AG04449 (cell line): ENCODE measurements at regions not wholly inside any gene's neighbourhood (a gene's known extent, or its start where the extent isn't known, plus 50 kb on each side); places are given as distances from the start of the nearest gene placed in this dataset.

ENCODE experiments used
- CTCF ChIA-PET: fragments of 350-600 bp; formaldehyde crosslinking; extraction: SDS; loops from one replicate; lab custom pipeline; 2021; ENCODE audit warnings: antibody characterized with exemption; lab: Yijun Ruan, JAX
- POLR2A ChIA-PET: fragments of 400-600, 350-600 bp; formaldehyde crosslinking; extraction: SDS; loops from one replicate; lab custom pipeline; 2020; ENCODE audit warnings: antibody characterized with exemption, inconsistent platforms; lab: Yijun Ruan, JAX
- DNase-seq: peaks from one replicate; pipeline ENCODE4 v3.0.0-alpha.2; 2010; ENCODE audit warnings: low read depth, low spot score
- H3K4me3 ChIP-seq: 2 replicates; pipeline ENCODE4 v1.5.1; 2011; ENCODE audit warnings: low read depth, mild to moderate bottlenecking, control low read depth, low read length
- TF ChIP-seq, protein P1 (sequence below): IDR thresholded peaks from one replicate; pipeline ENCODE4 v1.5.1; 2011; ENCODE audit warnings: mild to moderate bottlenecking, moderate library complexity, low read length, control low read depth, inconsistent platforms; ENCODE audit not compliant: insufficient read depth; ENCODE audit errors: missing control alignments

DNA sequence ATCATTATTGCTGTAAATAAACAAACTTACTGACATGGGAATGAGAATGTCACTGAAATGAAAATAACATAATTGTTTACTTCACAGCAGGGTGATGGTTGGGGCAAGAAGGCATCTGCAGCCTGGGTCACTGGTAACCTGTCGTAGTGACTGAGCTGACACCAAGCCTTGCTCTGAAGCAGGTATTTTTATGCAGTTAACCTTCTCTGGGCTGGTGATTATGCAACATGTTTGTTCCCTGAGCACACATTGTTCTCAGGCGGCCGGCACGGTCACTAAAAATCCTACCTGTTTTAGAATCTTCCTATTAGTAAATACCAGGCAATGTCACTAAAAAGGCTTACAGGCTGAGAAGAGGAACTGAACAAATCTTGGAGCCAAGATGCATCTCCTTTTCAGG is 157.7 kb upstream of the NR3C1 start:
- POLR2A ChIA-PET, result no interaction called here
- DNase-seq, result no peak
- CTCF ChIA-PET, result no interaction called here
- H3K4me3 ChIP-seq, result no peak overlapping the region
- TF ChIP-seq, protein P1, sequence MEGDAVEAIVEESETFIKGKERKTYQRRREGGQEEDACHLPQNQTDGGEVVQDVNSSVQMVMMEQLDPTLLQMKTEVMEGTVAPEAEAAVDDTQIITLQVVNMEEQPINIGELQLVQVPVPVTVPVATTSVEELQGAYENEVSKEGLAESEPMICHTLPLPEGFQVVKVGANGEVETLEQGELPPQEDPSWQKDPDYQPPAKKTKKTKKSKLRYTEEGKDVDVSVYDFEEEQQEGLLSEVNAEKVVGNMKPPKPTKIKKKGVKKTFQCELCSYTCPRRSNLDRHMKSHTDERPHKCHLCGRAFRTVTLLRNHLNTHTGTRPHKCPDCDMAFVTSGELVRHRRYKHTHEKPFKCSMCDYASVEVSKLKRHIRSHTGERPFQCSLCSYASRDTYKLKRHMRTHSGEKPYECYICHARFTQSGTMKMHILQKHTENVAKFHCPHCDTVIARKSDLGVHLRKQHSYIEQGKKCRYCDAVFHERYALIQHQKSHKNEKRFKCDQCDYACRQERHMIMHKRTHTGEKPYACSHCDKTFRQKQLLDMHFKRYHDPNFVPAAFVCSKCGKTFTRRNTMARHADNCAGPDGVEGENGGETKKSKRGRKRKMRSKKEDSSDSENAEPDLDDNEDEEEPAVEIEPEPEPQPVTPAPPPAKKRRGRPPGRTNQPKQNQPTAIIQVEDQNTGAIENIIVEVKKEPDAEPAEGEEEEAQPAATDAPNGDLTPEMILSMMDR, result no peak

DNA sequence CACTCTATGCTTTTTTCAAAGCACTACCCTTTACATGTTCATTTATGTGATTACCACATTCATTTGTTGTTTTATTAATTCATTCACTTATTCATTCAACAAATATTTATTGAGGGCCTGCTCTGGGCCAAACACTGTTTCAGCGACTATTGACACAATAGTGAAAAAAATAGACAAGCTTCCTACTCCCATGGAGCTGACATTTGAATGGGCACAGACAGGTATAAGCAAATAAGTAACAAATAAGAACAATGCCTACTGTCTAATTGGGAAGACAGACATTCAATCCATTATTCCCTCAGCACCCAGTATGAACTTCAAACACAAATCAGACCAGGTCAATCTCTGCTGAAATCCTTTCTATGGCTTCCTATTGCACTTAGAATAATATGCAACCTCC is 156.9 kb upstream of the NR3C1 start:
- TF ChIP-seq, protein P1, result no peak
- ChIA-PET CTCF (interaction anchor here (2.0 kb wide), 1 partner anchor 14 kb away, joined by 5 read pairs; no protein-coding TSS in a partner anchor), POLR2A (no interaction called here)
- DNase-seq, result no peak
- H3K4me3 ChIP-seq, result no peak overlapping the region

DNA sequence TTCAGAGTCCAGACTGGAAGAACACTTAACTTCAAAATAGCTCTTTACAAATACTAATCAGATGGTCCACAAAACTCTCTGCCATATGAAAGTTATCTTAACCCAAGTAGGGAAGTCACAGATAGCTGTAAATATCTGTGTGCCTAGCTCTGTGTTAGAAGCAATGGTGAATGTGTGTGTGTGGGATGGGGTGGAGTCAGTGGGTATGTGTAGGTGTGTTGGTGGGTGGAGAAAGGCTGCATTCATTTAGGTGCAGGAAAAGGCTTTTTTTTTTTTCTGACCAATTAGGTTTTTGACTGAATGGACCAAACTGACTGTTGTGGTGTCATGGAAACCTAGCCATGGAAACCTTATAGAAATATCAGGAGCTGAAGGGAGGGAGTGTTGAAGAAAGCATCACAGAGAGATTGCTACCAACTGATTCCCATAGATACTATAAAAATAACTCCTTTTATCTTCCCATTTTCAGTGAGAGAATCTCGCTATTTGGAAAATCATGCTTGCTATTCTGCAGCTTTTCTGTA is 156.2 kb upstream of the NR3C1 start:
- H3K4me3 ChIP-seq, result no peak overlapping the region
- ChIA-PET CTCF (interaction anchor here (2.0 kb wide), 1 partner anchor 15 kb away, joined by 5 read pairs; no protein-coding TSS in a partner anchor), POLR2A (no interaction called here)
- TF ChIP-seq, protein P1, result no peak
- no peak for DNase-seq

DNA sequence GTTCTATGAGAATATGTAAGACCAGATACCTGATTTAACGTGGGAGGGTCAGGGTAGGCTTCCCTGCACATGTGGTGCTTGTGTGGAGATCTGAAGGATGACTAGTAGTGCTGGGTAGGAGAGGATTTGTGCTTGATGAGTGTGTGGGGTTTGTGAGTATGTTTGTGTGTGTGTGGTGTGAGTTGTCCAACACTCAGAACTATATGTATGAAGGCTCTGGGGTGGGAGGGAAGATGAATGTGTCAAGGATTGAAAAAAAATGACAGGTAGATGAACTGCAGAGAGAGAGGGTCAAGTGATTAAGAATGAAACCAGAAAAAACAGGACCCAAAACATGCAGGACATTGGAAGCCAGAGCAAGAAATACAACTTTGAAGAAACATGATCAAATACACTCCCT is 154.6 kb upstream of the NR3C1 start:
- TF ChIP-seq, protein P1, result no peak
- DNase-seq, result no peak
- ChIA-PET CTCF (no interaction called here), POLR2A (no interaction called here)
- no peak overlapping the region for H3K4me3 ChIP-seq

DNA sequence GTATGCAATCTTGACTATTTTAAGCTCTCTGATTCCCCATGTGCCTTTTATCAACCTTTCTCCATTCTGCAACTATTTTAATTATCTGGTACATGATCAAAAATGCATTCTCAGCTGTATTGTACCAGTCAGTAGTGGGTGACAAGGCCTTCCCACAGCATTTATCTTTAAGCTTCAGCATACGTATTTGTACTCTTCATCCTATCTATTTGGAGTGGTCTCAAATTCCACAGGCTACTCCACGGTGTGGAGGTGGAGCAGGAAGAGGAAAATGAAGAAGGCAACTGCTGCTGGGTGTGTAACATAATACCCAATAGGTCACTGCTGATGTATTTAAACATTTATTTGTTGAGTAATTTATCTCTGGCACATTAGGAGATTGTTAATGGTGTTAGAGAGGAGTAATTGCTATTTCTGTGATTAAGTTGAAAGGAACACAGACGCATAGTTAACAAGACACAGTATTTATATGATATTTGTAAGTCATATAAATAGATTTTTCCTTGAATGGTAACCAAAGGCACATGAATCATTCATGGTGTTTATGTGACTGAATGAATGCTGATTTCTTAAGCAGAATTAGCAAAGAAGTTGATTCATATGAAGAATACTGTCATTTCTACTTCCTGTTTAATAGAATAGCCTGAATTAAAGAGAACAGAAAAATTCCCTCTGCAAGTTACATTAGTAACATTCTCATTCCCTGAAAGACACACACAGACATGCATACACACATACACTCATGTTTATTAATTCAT is 153.8 kb upstream of the NR3C1 start:
- ChIA-PET CTCF (interaction anchor here (2.0 kb wide), 1 partner anchor 12 kb away, joined by 5 read pairs; no protein-coding TSS in a partner anchor), POLR2A (no interaction called here)
- TF ChIP-seq, protein P1, result no peak
- no peak for DNase-seq
- H3K4me3 ChIP-seq, result no peak overlapping the region

DNA sequence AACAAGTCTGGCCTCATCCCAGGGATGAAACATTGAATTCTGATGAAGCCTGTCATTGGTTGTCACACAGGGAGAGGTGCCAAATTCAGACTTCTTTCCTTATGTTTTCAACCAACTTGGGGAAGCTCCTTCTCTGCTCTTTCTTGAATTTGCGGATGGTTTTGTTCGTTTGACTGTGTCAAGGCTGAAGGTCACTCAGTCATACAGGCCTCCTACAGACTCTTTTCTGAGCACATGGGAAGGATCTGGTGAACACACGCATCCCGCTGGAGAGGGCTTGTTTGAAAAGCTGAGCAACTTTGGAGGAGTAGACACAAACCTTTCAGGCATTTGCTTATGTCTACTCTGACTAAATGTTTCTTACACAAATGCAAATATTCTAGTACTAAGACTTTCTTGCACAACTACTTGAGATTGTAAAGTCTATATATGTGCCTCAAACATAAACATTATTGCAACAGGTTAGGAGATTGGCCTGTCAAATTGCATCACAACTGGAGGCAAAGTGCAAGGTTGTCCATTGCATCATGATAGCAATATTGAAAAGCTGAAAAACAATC is 151.5 kb upstream of the NR3C1 start:
- CTCF ChIA-PET, result interaction anchor here (1.2 to 2.0 kb wide), 2 partner anchors 15 to 21 kb away, joined by 3 to 5 read pairs; no protein-coding TSS in a partner anchor
- POLR2A ChIA-PET, result interaction anchor here (1.1 to 1.5 kb wide), 2 partner anchors 8 to 311 kb away, joined by 3 to 4 read pairs; no protein-coding TSS in a partner anchor
- DNase-seq, result no peak

More for the DNA sequence above, 151.5 kb upstream of the NR3C1 start:
- TF ChIP-seq, protein P1, result no peak
- H3K4me3 ChIP-seq, result no peak overlapping the region
